Natural killer cell treated with Interleukin-12 subunit alpha and Interleukin-12 subunit beta and Interleukin-15 and Interleukin-18, amount 100 ng/mL, for 72 hours (primary cell): ENCODE measurements at regions not wholly inside any gene's neighbourhood (a gene's known extent, or its start where the extent isn't known, plus 50 kb on each side); places are given as distances from the start of the nearest gene placed in this dataset.

ENCODE experiments used
- ATAC-seq, 2 donors: fragments of 150-1000 bp; cut with Tn5 transposase in 1 of 2; sonication (Bioruptor Pico), chemical (Tn5 transposase) in 1 of 2; 2 replicates each; pipeline ENCODE4 v1.10.0; 2021
- DNase-seq: peaks from one replicate; pipeline ENCODE4 v3.0.0; 2022; ENCODE audit warnings: low spot score
- H3K27ac Mint-ChIP-seq, 2 donors: 1 replicate in 1 of 2; 2 replicates in 1 of 2; pipeline ENCODE4 v1.8.0; 2022; ENCODE audit warnings: mixed read lengths in 2 of 2, mild to moderate bottlenecking in 1 of 2, moderate library complexity in 1 of 2
- H3K27me3 Mint-ChIP-seq, 2 donors: 1 replicate in 1 of 2; 2 replicates in 1 of 2; pipeline ENCODE4 v1.8.0; 2022; ENCODE audit warnings: mixed read lengths in 2 of 2
- H3K36me3 Mint-ChIP-seq: one replicate; pipeline ENCODE4 v1.8.0; 2022; ENCODE audit warnings: mixed read lengths
- H3K4me1 Mint-ChIP-seq, 2 donors: 1 replicate in 1 of 2; 2 replicates in 1 of 2; pipeline ENCODE4 v1.8.0; 2022; ENCODE audit warnings: low read depth in 2 of 2, mixed read lengths in 2 of 2, mild to moderate bottlenecking in 1 of 2
- H3K4me3 Mint-ChIP-seq: one replicate; pipeline ENCODE4 v1.8.0; 2022; ENCODE audit warnings: mixed read lengths
- H3K9me3 Mint-ChIP-seq: 2 replicates; pipeline ENCODE4 v1.8.0; 2022; ENCODE audit warnings: mixed read lengths

GRCh38 chrX:139106069-139106468 is 394.6 kb upstream of the FGF13 start:
- ATAC-seq, result no peak
- Mint-ChIP-seq H3K36me3 (no peaks in the 10 kb centered on the region), H3K4me3 (no peak overlapping the region), H3K4me1 (no peaks in the 10 kb centered on the region), H3K27me3 (peaks cover 0 to 9% of the 10 kb centered on the region in 2 donors), H3K27ac (no peak overlapping the region), H3K9me3 (no peaks in the 10 kb centered on the region)
- DNase-seq, result no peak

DNA sequence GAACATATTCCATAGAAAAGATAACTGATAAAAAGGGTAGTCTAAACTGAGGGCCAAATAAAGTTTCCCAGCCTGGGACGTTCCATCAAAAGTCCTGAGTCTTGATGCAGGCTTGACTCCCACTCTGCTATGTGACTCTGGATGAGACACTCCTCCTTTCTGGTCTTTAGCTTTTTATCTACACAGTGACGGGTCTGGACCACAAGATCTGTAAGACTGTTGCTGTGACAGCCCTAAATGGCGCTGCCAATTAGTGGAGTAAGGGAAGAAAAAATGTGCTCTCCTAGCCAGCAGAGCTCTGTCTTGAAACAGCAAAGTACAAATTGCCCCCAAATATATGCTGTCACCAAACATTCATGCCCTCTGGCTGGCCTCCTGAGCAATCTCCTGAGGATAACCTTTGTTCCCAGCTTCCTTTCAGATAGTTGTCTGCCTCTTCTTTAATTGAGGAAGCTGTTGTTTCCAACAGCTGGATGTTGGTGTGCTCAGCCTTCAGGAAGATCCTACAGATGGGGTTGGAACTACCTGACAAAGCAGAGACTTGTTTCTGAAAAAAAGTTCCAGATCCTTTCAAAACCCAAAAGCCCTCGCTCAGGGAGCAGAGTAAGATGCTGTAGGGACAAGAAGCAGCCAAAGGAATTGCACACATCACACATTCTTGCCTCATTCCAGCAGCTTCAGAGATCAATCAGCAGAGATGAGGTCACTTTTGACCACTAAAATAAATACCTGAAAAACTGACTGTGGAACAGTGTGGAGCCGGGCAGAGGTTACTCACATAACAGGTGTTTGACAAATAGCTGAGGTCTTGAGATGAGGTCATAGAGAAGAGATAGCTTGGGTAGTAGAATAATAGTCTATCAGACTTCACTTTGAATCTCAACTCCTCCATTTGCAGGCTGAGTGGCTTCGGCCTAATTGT is 383.4 kb upstream of the FGF13 start:
- Mint-ChIP-seq H3K4me1 (no peaks in the 10 kb centered on the region), H3K36me3 (no peaks in the 10 kb centered on the region), H3K9me3 (no peaks in the 10 kb centered on the region), H3K27ac (no peak overlapping the region), H3K4me3 (no peak overlapping the region), H3K27me3 (peaks cover 0 to 2% of the 10 kb centered on the region in 2 donors)
- DNase-seq, result no peak
- no peak for ATAC-seq

DNA sequence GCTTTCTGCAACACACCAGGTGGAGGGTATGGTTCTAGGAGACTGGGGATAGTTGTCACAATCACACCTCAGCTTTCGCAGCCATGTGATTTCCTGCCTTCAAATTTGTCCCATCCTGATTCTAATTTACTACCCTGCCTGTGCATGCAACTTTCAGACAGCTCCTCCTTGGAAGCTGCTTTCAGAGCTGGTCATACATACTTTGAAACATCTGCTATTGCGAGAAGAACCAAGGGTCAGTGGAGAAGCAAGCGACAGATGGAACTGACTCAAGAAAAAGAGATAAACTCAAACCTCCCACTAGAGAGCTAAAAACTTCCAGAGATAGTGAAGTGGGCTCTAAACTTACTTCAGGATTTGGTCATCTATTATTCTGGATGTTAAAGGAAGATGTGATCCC is 381.7 kb upstream of the FGF13 start:
- Mint-ChIP-seq H3K9me3 (no peaks in the 10 kb centered on the region), H3K36me3 (no peaks in the 10 kb centered on the region), H3K27ac (no peak overlapping the region), H3K4me1 (no peaks in the 10 kb centered on the region), H3K4me3 (no peak overlapping the region), H3K27me3 (peaks cover 0 to 2% of the 10 kb centered on the region in 2 donors)
- ATAC-seq (no peak), DNase-seq (no peak)

- Mint-ChIP-seq H3K9me3 (no peaks in the 10 kb centered on the region), H3K27ac (no peak overlapping the region), H3K27me3 (no peaks in the 10 kb centered on the region), H3K36me3 (no peaks in the 10 kb centered on the region), H3K4me3 (no peak overlapping the region), H3K4me1 (no peaks in the 10 kb centered on the region)
- no peak for ATAC-seq
- no peak for DNase-seq
These were observed 380.4 kb upstream of the FGF13 start for GRCh38 chrX:139091878-139092277.

- ATAC-seq (no peak), DNase-seq (no peak)
- H3K9me3 Mint-ChIP-seq, result no peaks in the 10 kb centered on the region
- no peaks in the 10 kb centered on the region for H3K27me3 Mint-ChIP-seq
- H3K4me1 Mint-ChIP-seq, result no peaks in the 10 kb centered on the region
- no peak overlapping the region for H3K4me3 Mint-ChIP-seq
- H3K36me3 Mint-ChIP-seq, result no peaks in the 10 kb centered on the region
- H3K27ac Mint-ChIP-seq, result no peak overlapping the region
These were observed 379.5 kb upstream of the FGF13 start for GRCh38 chrX:139091066-139091465.

GRCh38 chrX:139086246-139086645 is 374.7 kb upstream of the FGF13 start:
- Mint-ChIP-seq H3K36me3 (no peaks in the 10 kb centered on the region), H3K27ac (no peak overlapping the region), H3K4me3 (no peak overlapping the region), H3K27me3 (peaks cover 0 to 3% of the 10 kb centered on the region in 2 donors), H3K9me3 (no peaks in the 10 kb centered on the region), H3K4me1 (no peaks in the 10 kb centered on the region)
- no peak for DNase-seq
- ATAC-seq, result no peak

DNA sequence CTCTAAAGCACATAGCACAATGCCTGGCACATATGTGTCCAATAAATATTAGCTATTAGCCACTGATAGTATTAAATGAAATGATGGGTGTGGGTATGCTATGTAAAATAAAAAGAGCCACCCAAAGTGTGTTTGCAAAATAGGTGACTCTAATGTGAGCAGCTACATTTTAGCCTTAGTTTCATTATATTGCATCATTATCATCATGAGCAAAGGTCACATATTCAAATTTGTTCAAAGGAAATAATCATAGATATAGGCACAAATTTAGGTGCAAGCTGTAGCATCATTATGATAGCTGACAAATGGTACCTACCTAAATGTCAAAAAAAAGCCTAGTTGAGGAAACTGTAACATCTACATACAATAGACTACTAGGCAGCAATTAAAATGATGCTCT is 373.9 kb upstream of the FGF13 start:
- no peak for DNase-seq
- Mint-ChIP-seq H3K27me3 (peaks cover 0 to 3% of the 10 kb centered on the region in 2 donors), H3K36me3 (no peaks in the 10 kb centered on the region), H3K9me3 (no peaks in the 10 kb centered on the region), H3K27ac (no peak overlapping the region), H3K4me1 (no peaks in the 10 kb centered on the region), H3K4me3 (no peak overlapping the region)
- no peak for ATAC-seq

DNA sequence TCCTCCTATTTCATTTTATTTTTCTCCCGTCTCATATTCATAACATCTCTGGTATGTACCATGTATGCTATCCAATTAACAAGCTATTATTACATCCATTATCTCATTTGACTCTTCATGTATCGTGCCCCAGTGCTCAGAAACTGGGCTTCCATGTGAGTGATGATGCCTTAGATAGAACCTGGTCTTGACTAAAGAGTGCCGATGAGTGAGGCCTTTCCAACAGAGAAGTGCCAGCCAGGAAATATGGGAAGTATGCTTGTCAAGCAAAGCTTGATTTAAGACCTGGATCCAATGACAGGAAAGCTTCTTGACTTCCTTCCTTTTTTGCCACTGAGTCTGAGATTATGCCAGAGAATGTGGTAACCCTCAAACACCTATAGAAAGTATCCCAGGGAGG is 371.7 kb upstream of the FGF13 start:
- no peaks in the 10 kb centered on the region for H3K4me1 Mint-ChIP-seq
- no peaks in the 10 kb centered on the region for H3K36me3 Mint-ChIP-seq
- H3K4me3 Mint-ChIP-seq, result no peak overlapping the region
- no peaks in the 10 kb centered on the region for H3K9me3 Mint-ChIP-seq
- ATAC-seq (no peak), DNase-seq (no peak)
- no peak overlapping the region for H3K27ac Mint-ChIP-seq
- H3K27me3 Mint-ChIP-seq, result peaks cover 0 to 3% of the 10 kb centered on the region in 2 donors

GRCh38 chrX:139081965-139082364 is 370.4 kb upstream of the FGF13 start:
- Mint-ChIP-seq H3K27me3 (peaks cover 0 to 5% of the 10 kb centered on the region in 2 donors), H3K4me1 (no peaks in the 10 kb centered on the region), H3K36me3 (no peaks in the 10 kb centered on the region), H3K4me3 (no peak overlapping the region), H3K9me3 (no peaks in the 10 kb centered on the region), H3K27ac (no peak overlapping the region)
- no peak for DNase-seq
- ATAC-seq, result no peak

- no peak for DNase-seq
- Mint-ChIP-seq H3K9me3 (no peaks in the 10 kb centered on the region), H3K4me3 (no peak overlapping the region), H3K27me3 (peaks cover 0 to 9% of the 10 kb centered on the region in 2 donors), H3K36me3 (no peaks in the 10 kb centered on the region), H3K27ac (no peak overlapping the region), H3K4me1 (no peaks in the 10 kb centered on the region)
- no peak for ATAC-seq
These were observed 368.3 kb upstream of the FGF13 start for GRCh38 chrX:139079789-139080188.

DNA sequence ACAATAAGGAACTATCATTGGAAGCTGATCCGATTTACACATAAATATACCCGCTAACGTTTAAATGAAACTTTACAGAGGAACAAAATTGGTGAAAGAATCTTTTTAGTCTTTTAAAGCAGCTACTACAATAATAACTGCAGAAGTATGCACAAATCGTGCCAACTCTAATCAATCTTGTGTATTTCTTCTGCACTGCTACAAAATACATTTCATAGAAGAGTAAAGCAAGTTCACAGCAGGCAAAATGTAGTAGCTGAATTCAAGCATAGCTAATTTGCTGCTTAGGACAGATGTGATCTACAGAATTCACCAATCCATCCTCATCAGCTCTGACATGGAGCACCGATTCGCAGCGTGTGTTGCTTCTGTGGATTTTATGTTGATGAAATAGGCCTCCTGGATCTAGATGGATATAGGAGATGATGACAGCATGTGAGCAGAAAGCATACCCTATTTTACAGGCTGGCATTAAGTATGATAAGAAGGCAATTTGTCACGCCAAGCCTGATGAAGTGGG is 367.3 kb upstream of the FGF13 start:
- H3K27me3 Mint-ChIP-seq, result peaks cover 0 to 9% of the 10 kb centered on the region in 2 donors
- H3K36me3 Mint-ChIP-seq, result no peaks in the 10 kb centered on the region
- no peaks in the 10 kb centered on the region for H3K9me3 Mint-ChIP-seq
- H3K4me1 Mint-ChIP-seq, result no peaks in the 10 kb centered on the region
- no peak overlapping the region for H3K4me3 Mint-ChIP-seq
- no peak overlapping the region for H3K27ac Mint-ChIP-seq
- ATAC-seq, result no peak
- DNase-seq, result no peak

DNA sequence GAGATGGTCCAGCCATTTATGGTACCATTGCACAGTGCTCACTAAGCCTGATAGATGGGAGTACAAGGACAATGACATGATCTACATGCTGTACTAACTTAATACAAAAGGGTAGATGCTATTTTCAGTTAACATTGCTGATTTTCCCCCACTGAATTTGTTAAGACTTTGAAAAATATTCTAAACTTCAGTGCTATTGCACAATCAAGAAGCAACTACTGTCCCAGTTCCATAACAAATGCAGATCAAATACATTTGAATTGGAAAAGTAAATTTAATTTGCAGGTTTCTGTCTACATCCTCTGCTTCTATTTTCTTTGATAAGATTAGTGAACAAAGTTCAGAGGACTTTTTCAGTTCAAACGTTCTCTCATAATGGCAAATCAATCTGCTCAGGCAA is 366.8 kb upstream of the FGF13 start:
- Mint-ChIP-seq H3K9me3 (no peaks in the 10 kb centered on the region), H3K4me3 (no peak overlapping the region), H3K27me3 (peaks cover 0 to 8% of the 10 kb centered on the region in 2 donors), H3K4me1 (no peaks in the 10 kb centered on the region), H3K27ac (no peak overlapping the region), H3K36me3 (no peaks in the 10 kb centered on the region)
- DNase-seq (no peak), ATAC-seq (no peak)

- Mint-ChIP-seq H3K9me3 (no peaks in the 10 kb centered on the region), H3K4me3 (no peak overlapping the region), H3K36me3 (no peaks in the 10 kb centered on the region), H3K27me3 (peaks cover 0 to 10% of the 10 kb centered on the region in 2 donors), H3K27ac (no peak overlapping the region), H3K4me1 (no peaks in the 10 kb centered on the region)
- DNase-seq, result no peak
- ATAC-seq, result no peak
These were observed 366.0 kb upstream of the FGF13 start for GRCh38 chrX:139077281-139078250.

DNA sequence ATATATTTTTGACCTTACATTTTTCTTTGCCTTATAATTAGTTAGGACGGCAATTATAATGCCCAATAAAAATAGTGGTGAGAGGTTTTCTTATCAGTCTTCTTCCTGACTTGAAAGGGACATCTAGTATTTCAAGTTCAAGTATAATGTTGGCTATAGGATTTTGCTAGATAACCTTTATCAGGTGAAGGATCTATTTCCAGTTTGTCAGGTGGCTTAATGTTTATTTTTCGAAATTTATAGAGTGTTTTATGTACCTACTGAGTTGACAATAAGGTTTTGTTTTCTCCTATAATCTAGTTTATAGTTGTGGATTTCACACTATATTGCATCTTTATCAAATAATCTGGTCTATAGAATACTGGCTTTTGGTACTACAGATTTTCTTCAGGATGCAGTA is 351.8 kb upstream of the FGF13 start:
- no peak for ATAC-seq
- Mint-ChIP-seq H3K4me1 (no peaks in the 10 kb centered on the region), H3K27me3 (peaks cover 0 to 15% of the 10 kb centered on the region in 2 donors), H3K27ac (no peak overlapping the region), H3K36me3 (peaks cover 6% of the 10 kb centered on the region), H3K4me3 (no peak overlapping the region), H3K9me3 (peaks cover 5% of the 10 kb centered on the region)
- DNase-seq, result no peak
